ENCODE measurements at regions not wholly inside any gene's neighbourhood (a gene's known extent, or its start where the extent isn't known, plus 50 kb on each side); places are given as distances from the start of the nearest gene placed in this dataset.

DNA sequence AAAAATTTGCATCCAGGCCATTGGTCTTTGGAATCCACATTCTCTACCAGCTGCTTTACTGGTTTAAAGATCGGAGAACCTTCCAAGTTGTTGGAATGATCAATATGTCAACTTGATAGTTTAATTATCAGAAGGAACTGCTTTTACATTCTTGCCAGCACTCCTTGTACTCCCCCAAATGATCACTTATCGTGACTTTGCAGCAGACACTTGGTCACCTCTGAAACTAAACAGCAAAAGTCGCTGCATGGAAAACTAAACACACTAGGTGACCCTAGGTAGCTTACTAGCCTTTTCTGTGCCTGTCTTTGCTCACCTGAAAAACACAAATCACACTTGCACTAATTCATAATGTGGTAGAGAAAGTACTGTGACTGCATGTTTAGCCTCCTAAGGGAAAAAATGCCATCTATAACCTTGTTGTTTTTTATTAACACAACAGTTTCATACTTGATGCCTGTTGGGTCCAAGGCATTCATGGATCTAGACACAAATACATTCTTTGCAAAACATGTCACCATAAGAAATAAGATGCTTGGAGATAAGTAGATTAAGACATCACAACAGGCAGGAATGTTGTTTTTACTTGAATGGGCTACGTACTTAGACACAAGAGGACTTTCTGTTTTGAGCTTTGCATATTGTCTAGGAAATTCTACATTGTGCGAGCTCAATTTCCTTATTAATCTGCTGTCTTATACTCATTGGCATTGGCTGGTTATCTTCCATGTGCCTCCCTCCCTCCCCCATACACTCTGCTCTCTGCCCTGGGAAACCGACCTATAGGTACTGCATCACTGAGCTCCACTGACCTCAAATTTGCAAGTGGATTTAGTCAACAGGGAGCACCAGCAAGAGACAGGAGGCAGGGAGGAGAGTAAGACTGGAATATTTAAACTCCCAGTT, 219.1 kb upstream of the STK17B start:
- no peak for TF ChIP-seq CTCF (IDR thresholded peaks at IDR 0.05; ENCODE audit: low read depth, low read length)
- no peak for TF ChIP-seq EZH2phosphoT487 (IDR thresholded peaks at IDR 0.05; ENCODE audit: low read depth)

Data from OCI-LY3 (cell line).